Skeletal muscle tissue (tissue), 3 donors: ENCODE measurements at regions not wholly inside any gene's neighbourhood (a gene's known extent, or its start where the extent isn't known, plus 50 kb on each side); places are given as distances from the start of the nearest gene placed in this dataset.
"Not testable (repeated sequence)": the region's sequence is repeated elsewhere in the genome, so short reads cannot be mapped to it uniquely, and the experiment has no call there.

ENCODE experiments used
- H3K27ac ChIP-seq: one replicate; pipeline ENCODE4 v1.7.0; 2013; ENCODE audit warnings: mild to moderate bottlenecking, low read depth, low read length, inconsistent platforms
- H3K27me3 ChIP-seq, 3 donors: one replicate each; pipeline ENCODE4 v1.7.0; 2013; ENCODE audit warnings: low read length in 3 of 3; ENCODE audit not compliant: control insufficient read depth in 3 of 3, insufficient read depth in 3 of 3
- H3K36me3 ChIP-seq, 3 donors: one replicate each; pipeline ENCODE4 v1.7.0; 2013; ENCODE audit warnings: low read length in 3 of 3; ENCODE audit not compliant: control insufficient read depth in 3 of 3, insufficient read depth in 3 of 3
- H3K4me1 ChIP-seq, 3 donors: one replicate each; pipeline ENCODE4 v1.7.0; 2013; ENCODE audit warnings: low read length in 3 of 3, mild to moderate bottlenecking in 3 of 3; ENCODE audit not compliant: control insufficient read depth in 3 of 3, insufficient read depth in 3 of 3
- H3K4me3 ChIP-seq, 3 donors: one replicate each; pipeline ENCODE4 v1.7.0; 2013; ENCODE audit warnings: low read length in 3 of 3
- H3K9ac ChIP-seq, 3 donors: one replicate each; pipeline ENCODE4 v1.7.0; 2013; ENCODE audit warnings: low read length in 3 of 3, mild to moderate bottlenecking in 3 of 3, moderate library complexity in 2 of 3, low read depth in 1 of 3
- H3K9me3 ChIP-seq, 3 donors: one replicate each; pipeline ENCODE4 v1.7.0; 2013; ENCODE audit warnings: low read length in 3 of 3; ENCODE audit not compliant: control insufficient read depth in 3 of 3
- donor health status: Osteomylitis.

- H3K4me3 ChIP-seq: no peak overlapping the region
Measured at GRCh38 chr22:48488611-48489511, 1338.8 kb downstream of the BRD1 start.

GRCh38 chr22:48488149-48488551 lies 1339.5 kb downstream of the BRD1 start:
- Histone ChIP-seq H3K27ac (no peak overlapping the region), H3K9ac (no peak overlapping the region), H3K9me3 (no peaks in the 10 kb centered on the region), H3K4me3 (no peak overlapping the region), H3K36me3 (no peaks in the 10 kb centered on the region), H3K27me3 (peaks cover 45 to 68% (median 46%) of the 10 kb centered on the region in 3 donors), H3K4me1 (peaks cover 0 to 3% (median 3%) of the 10 kb centered on the region in 3 donors)

More at GRCh38 chr22:48488611-48489511, 1338.8 kb downstream of the BRD1 start:
- H3K9me3 ChIP-seq: no peaks in the 10 kb centered on the region
- no peak overlapping the region for H3K9ac ChIP-seq
- no peak overlapping the region for H3K27ac ChIP-seq
- no peaks in the 10 kb centered on the region for H3K36me3 ChIP-seq
- H3K4me1 ChIP-seq: peaks cover 0 to 3% (median 3%) of the 10 kb centered on the region in 3 donors
- H3K27me3 ChIP-seq: peaks cover 45 to 70% (median 46%) of the 10 kb centered on the region in 3 donors

GRCh38 chr22:48486558-48486957 lies 1341.1 kb downstream of the BRD1 start:
- no peaks in the 10 kb centered on the region for H3K36me3 ChIP-seq

GRCh38 chr22:48486134-48486532 lies 1341.5 kb downstream of the BRD1 start:
- H3K9ac ChIP-seq: no peak overlapping the region
- no peak overlapping the region for H3K4me3 ChIP-seq
- peaks cover 30 to 54% (median 33%) of the 10 kb centered on the region in 3 donors for H3K27me3 ChIP-seq

More at GRCh38 chr22:48486558-48486957, 1341.1 kb downstream of the BRD1 start:
- H3K9ac ChIP-seq: no peak overlapping the region
- peaks cover 0 to 3% (median 3%) of the 10 kb centered on the region in 3 donors for H3K4me1 ChIP-seq
- no peak overlapping the region for H3K4me3 ChIP-seq
- H3K27me3 ChIP-seq: peaks cover 34 to 58% (median 37%) of the 10 kb centered on the region in 3 donors
- no peak overlapping the region for H3K27ac ChIP-seq
- H3K9me3 ChIP-seq: no peaks in the 10 kb centered on the region

GRCh38 chr22:48485149-48486133 lies 1342.2 kb downstream of the BRD1 start:
- Histone ChIP-seq H3K9ac (no peak overlapping the region), H3K27me3 (peaks cover 23 to 47% (median 27%) of the 10 kb centered on the region in 3 donors), H3K36me3 (no peaks in the 10 kb centered on the region), H3K27ac (no peak overlapping the region), H3K9me3 (no peaks in the 10 kb centered on the region), H3K4me3 (no peak overlapping the region), H3K4me1 (no peaks in the 10 kb centered on the region)

More at GRCh38 chr22:48486134-48486532, 1341.5 kb downstream of the BRD1 start:
- H3K4me1 ChIP-seq: peaks cover 0 to 3% (median 3%) of the 10 kb centered on the region in 3 donors
- no peak overlapping the region for H3K27ac ChIP-seq
- H3K9me3 ChIP-seq: no peaks in the 10 kb centered on the region
- no peaks in the 10 kb centered on the region for H3K36me3 ChIP-seq

- Histone ChIP-seq H3K27me3 (peaks cover 17 to 36% (median 27%) of the 10 kb centered on the region in 3 donors), H3K4me3 (no peak overlapping the region), H3K36me3 (no peaks in the 10 kb centered on the region), H3K9me3 (no peaks in the 10 kb centered on the region), H3K27ac (no peak overlapping the region), H3K9ac (no peak overlapping the region), H3K4me1 (no peaks in the 10 kb centered on the region)
Measured at GRCh38 chr22:48483764-48484528, 1343.7 kb downstream of the BRD1 start.

- Histone ChIP-seq H3K4me3 (no peak overlapping the region), H3K9ac (no peak overlapping the region), H3K4me1 (no peaks in the 10 kb centered on the region), H3K36me3 (no peaks in the 10 kb centered on the region), H3K27ac (no peak overlapping the region), H3K27me3 (peaks cover 5 to 27% (median 15%) of the 10 kb centered on the region in 3 donors), H3K9me3 (no peaks in the 10 kb centered on the region)
Measured at GRCh38 chr22:48482771-48483170, 1344.9 kb downstream of the BRD1 start.

- H3K4me1 ChIP-seq, H3K9me3 ChIP-seq, H3K36me3 ChIP-seq, H3K4me3 ChIP-seq, H3K27ac ChIP-seq, H3K9ac ChIP-seq: not testable (repeated sequence)
- H3K27me3 ChIP-seq: peaks cover 0 to 21% (median 10%) of the 10 kb centered on the region in 3 donors
Measured at GRCh38 chr22:48482198-48482597, 1345.5 kb downstream of the BRD1 start.

- H3K36me3 ChIP-seq: no peaks in the 10 kb centered on the region
- H3K27me3 ChIP-seq: peaks cover 1 to 19% (median 6%) of the 10 kb centered on the region in 3 donors
- H3K9me3 ChIP-seq: no peaks in the 10 kb centered on the region
- H3K27ac ChIP-seq: no peak overlapping the region
- H3K4me3 ChIP-seq: no peak overlapping the region
- peaks cover 0 to 5% (median 0%) of the 10 kb centered on the region in 3 donors for H3K4me1 ChIP-seq
- H3K9ac ChIP-seq: no peak overlapping the region
Measured at GRCh38 chr22:48481748-48482147, 1345.9 kb downstream of the BRD1 start.
